HepG2 (cell line): ENCODE measurements at regions not wholly inside any gene's neighbourhood (a gene's known extent, or its start where the extent isn't known, plus 50 kb on each side); places are given as distances from the start of the nearest gene placed in this dataset.

Experiments used
- ATAC-seq: fragments of 200-7000 bp; cut with Tn5 transposase; 3 replicates; pipeline ENCODE4 v1.9.1; 2020; ENCODE audit warnings: mild to moderate bottlenecking, moderate library complexity
- BruUV-seq: library from RNA; stranded (reverse); fragments of 400-500 nt; replicated peaks from 2 replicates; lab custom pipeline; 2021; lab: Mats Ljungman, UMichigan
- CTCF ChIA-PET: fragments of 300-600 bp; formaldehyde crosslinking; extraction: SDS; loops from one replicate; lab custom pipeline; 2021; ENCODE audit warnings: low total read pairs, inconsistent platforms, low intra/inter-chr PET ratio; lab: Yijun Ruan, JAX
- POLR2A ChIA-PET: fragments of 350-600 bp; sonication (Branson Sonifier 250); formaldehyde crosslinking; loops from one replicate; lab custom pipeline; 2020; ENCODE audit warnings: antibody characterized with exemption, inconsistent platforms; lab: Yijun Ruan, JAX
- DNase-seq: peaks from one replicate; pipeline ENCODE4 v3.0.0-alpha.2; 2015; ENCODE audit warnings: low spot score
- FAIRE-seq: peaks from 3 replicates; lab custom pipeline; 2011; peaks lifted over from hg19 to GRCh38; lab: Jason Lieb, UNC
- H2AFZ ChIP-seq: one replicate; pipeline ENCODE4 v1.6.1; 2011; ENCODE audit warnings: low read length, inconsistent platforms
- H3K27ac ChIP-seq: fragments of 300-600 bp; 3 replicates; pipeline ENCODE4 v1.8.0; 2011; ENCODE audit warnings: mixed run types, mild to moderate bottlenecking, mixed read lengths, low read length, inconsistent platforms; ENCODE audit not compliant: insufficient read depth; ENCODE audit errors: extremely low read length
- H3K27me3 ChIP-seq, 2 experiments: fragments of 200-600 bp in 1 of 2; 2 replicates in 1 of 2; 3 replicates in 1 of 2; pipeline versions ENCODE4 v1.6.0 to v1.8.0; 2011; ENCODE audit warnings: low read length in 2 of 2, mild to moderate bottlenecking in 2 of 2, moderate library complexity in 2 of 2, inconsistent platforms in 1 of 2; ENCODE audit not compliant: insufficient read depth in 2 of 2, control insufficient read depth in 1 of 2
- H3K36me3 ChIP-seq, 2 experiments: fragments of 200-600 bp in 1 of 2; replicated peaks in 1 of 2; 2 replicates in 1 of 2; 3 replicates in 1 of 2; pipeline versions ENCODE4 v1.5.1 to v1.8.0; 2011; ENCODE audit warnings: low read length in 2 of 2, inconsistent platforms in 1 of 2; ENCODE audit not compliant: insufficient read depth in 2 of 2, control insufficient read depth in 1 of 2
- H3K4me1 ChIP-seq: 2 replicates; pipeline ENCODE4 v1.5.1; 2012; ENCODE audit warnings: low read length, inconsistent platforms; ENCODE audit not compliant: insufficient read depth
- H3K4me2 ChIP-seq: 2 replicates; pipeline ENCODE4 v1.6.0; 2011; ENCODE audit warnings: low read depth, low read length, inconsistent platforms
- H3K4me3 ChIP-seq, 3 experiments: fragments of 200-600 bp in 1 of 3; sonication (generic), shearing (Covaris generic) in 1 of 3; replicated peaks in 1 of 3; 2 replicates each; pipeline ENCODE4 v1.5.1; 2011 to 2016; ENCODE audit warnings: low read length in 3 of 3, inconsistent platforms in 2 of 3, low read depth in 2 of 3, mild to moderate bottlenecking in 2 of 3, control low read depth in 1 of 3, mixed read lengths in 1 of 3; ENCODE audit not compliant: insufficient read depth in 1 of 3
- H3K79me2 ChIP-seq: one replicate; pipeline ENCODE4 v1.6.1; 2011; ENCODE audit warnings: low read length, inconsistent platforms; ENCODE audit not compliant: insufficient read depth
- H3K9ac ChIP-seq: 2 replicates; pipeline ENCODE4 v1.6.0; 2011; ENCODE audit warnings: mild to moderate bottlenecking, low read depth, low read length, inconsistent platforms; ENCODE audit not compliant: insufficient read depth
- H3K9me3 ChIP-seq: 2 replicates; pipeline ENCODE4 v1.5.1; 2012; ENCODE audit warnings: mild to moderate bottlenecking, low read length
- H4K20me1 ChIP-seq: 2 replicates; pipeline ENCODE4 v1.6.0; 2011; ENCODE audit warnings: inconsistent platforms, mild to moderate bottlenecking, low read length, moderate library complexity; ENCODE audit not compliant: insufficient read depth
- BORCS8-MEF2B ChIP-seq: sonication (generic); formaldehyde crosslinking; IDR thresholded peaks from 2 replicates; pipeline ENCODE4 v1.8.0; 2022; ENCODE audit warnings: mild to moderate bottlenecking, missing genetic modification reagents
- EZH2 ChIP-seq: conservative IDR thresholded peaks from 2 replicates; pipeline ENCODE4 v1.6.1; 2012; ENCODE audit warnings: mild to moderate bottlenecking, low read depth, low read length, moderate library complexity
- ISX ChIP-seq: sonication (generic); formaldehyde crosslinking; conservative IDR thresholded peaks from 2 replicates; pipeline ENCODE4 v1.5.0; 2020; ENCODE audit warnings: missing genetic modification reagents
- LBX2 ChIP-seq: sonication (generic); formaldehyde crosslinking; IDR thresholded peaks from 2 replicates; pipeline ENCODE4 v1.5.0; 2020; ENCODE audit warnings: missing genetic modification reagents, mild to moderate bottlenecking, borderline replicate concordance
- RAD51 ChIP-seq: fragments of 450-650 bp; IDR thresholded peaks from 2 replicates; pipeline ENCODE4 v1.6.1; 2016; ENCODE audit warnings: borderline replicate concordance
- SMYD3 ChIP-seq: sonication (generic); formaldehyde crosslinking; IDR thresholded peaks from 2 replicates; pipeline ENCODE4 v1.8.1; 2023; ENCODE audit warnings: mild to moderate bottlenecking, missing genetic modification reagents
- U2AF2 ChIP-seq: fragments of 200-400 bp; formaldehyde crosslinking; IDR thresholded peaks from 2 replicates; pipeline ENCODE4 v1.6.1; 2017; ENCODE audit warnings: low read depth, mild to moderate bottlenecking, low read length
- ZBTB14 ChIP-seq: sonication (generic); formaldehyde crosslinking; IDR thresholded peaks from 2 replicates; pipeline ENCODE4 v1.4.0; 2020; ENCODE audit warnings: missing genetic modification reagents
- ZNF235 ChIP-seq: sonication (generic); formaldehyde crosslinking; IDR thresholded peaks from 2 replicates; pipeline ENCODE4 v1.8.1; 2023; ENCODE audit warnings: mild to moderate bottlenecking, missing genetic modification reagents, borderline replicate concordance
- ZNF362 ChIP-seq: sonication (generic); formaldehyde crosslinking; IDR thresholded peaks from 2 replicates; pipeline ENCODE4 v1.4.0; 2020; ENCODE audit warnings: missing genetic modification reagents, mild to moderate bottlenecking, borderline replicate concordance
- ZNF607 ChIP-seq: sonication (generic); formaldehyde crosslinking; IDR thresholded peaks from 2 replicates; pipeline ENCODE4 v1.5.1; 2020; ENCODE audit warnings: missing genetic modification reagents, mild to moderate bottlenecking, borderline replicate concordance
- ZSCAN9 ChIP-seq: IDR thresholded peaks from 2 replicates; pipeline ENCODE4 v1.6.1; 2016; ENCODE audit warnings: borderline replicate concordance
- WGBS: methylation state at CpG from one replicate; pipeline ENCODE4 v1.1.6; 2017; ENCODE audit warnings: low lambda C conversion rate; 5-methylcytosine and 5-hydroxymethylcytosine counted together
- in situ Hi-C: cut with HindIII; loops from 2 replicates; pipeline ENCODE4 v1.10.0; 2017; ENCODE audit warnings: low pct_unique_long_range_greater_than_20kb; ENCODE audit not compliant: extremely low pct_ligation_motif_present
- intact Hi-C: fragments of 100-400 bp; cut with micrococcal nuclease; formaldehyde crosslinking; loops from one replicate; pipeline ENCODE4 v1.10.0; 2022; ENCODE audit not compliant: unreplicated experiment
- TF ChIP-seq, protein P1 (sequence below): sonication (generic); formaldehyde crosslinking; IDR thresholded peaks from 2 replicates; pipeline ENCODE4 v1.5.0; 2020; ENCODE audit warnings: missing genetic modification reagents
- TF ChIP-seq, protein P2 (sequence below): sonication (generic); formaldehyde crosslinking; IDR thresholded peaks from 2 replicates; pipeline ENCODE4 v1.8.1; 2023; ENCODE audit warnings: missing genetic modification reagents, inconsistent platforms, borderline replicate concordance
- TF ChIP-seq, protein P3 (sequence below): sonication (generic); formaldehyde crosslinking; IDR thresholded peaks from 2 replicates; pipeline ENCODE4 v1.5.0; 2020; ENCODE audit warnings: missing genetic modification reagents
- TF ChIP-seq, protein P4 (sequence below): sonication (generic); formaldehyde crosslinking; IDR thresholded peaks from 2 replicates; pipeline ENCODE4 v1.5.1; 2020; ENCODE audit warnings: missing genetic modification reagents, mild to moderate bottlenecking, borderline replicate concordance

DNA sequence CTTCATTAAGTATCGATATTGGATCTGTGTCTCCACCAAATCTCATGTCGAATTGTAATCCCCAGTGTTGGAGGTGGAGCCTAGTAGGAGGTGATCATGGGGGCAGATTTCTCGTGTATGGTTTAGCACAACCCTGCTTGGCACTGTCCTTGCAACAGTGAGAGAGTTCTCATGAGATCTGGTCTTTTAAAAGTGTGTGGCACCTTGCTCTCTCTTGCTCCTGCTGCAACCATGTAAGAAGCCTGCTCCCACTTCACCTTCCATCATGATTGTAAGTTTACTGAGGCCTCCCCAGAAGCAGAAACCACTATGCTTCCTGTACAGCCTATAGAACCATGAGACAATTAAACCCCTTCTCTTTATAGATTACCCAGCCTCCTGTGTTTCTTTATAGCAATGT, 424.4 kb downstream of the NPHP4 start:
- DNase-seq, result no peak
- ChIA-PET CTCF (no interaction called here), POLR2A (no interaction called here)
- Histone ChIP-seq H3K27ac (no peak overlapping the region), H3K27me3 (no peaks in the 10 kb centered on the region; a peak in 1 of 5 replicates), H3K36me3 (no peaks in the 10 kb centered on the region), H3K4me2 (no peak overlapping the region), H2AFZ (no peak overlapping the region), H3K4me1 (no peaks in the 10 kb centered on the region), H3K9me3 (peaks cover 15% of the 10 kb centered on the region), H4K20me1 (no peaks in the 10 kb centered on the region), H3K4me3 (no peak overlapping the region), H3K9ac (no peak overlapping the region), H3K79me2 (no peaks in the 10 kb centered on the region)
- in situ Hi-C loops (no loop called here), intact Hi-C loops (no loop called here)
- 0% methylated on average over 3 of the region's 3 CpGs for WGBS
- BruUV-seq, result no TSS peak
- ATAC-seq, result no peak
- no peak for FAIRE-seq
- TF ChIP-seq EZH2 (no peak), LBX2 (CRISPR knock-in tag) (no peak), ISX (CRISPR knock-in tag) (no peak), ZBTB14 (CRISPR knock-in tag) (no peak), ZNF607 (CRISPR knock-in tag) (no peak), ZSCAN9 (CRISPR knock-in tag) (no peak), ZNF362 (CRISPR knock-in tag) (no peak), U2AF2 (no peak), RAD51 (no peak), BORCS8-MEF2B (no peak), ZNF235 (no peak), SMYD3 (CRISPR knock-in tag) (no peak)
- TF ChIP-seq, protein P1, sequence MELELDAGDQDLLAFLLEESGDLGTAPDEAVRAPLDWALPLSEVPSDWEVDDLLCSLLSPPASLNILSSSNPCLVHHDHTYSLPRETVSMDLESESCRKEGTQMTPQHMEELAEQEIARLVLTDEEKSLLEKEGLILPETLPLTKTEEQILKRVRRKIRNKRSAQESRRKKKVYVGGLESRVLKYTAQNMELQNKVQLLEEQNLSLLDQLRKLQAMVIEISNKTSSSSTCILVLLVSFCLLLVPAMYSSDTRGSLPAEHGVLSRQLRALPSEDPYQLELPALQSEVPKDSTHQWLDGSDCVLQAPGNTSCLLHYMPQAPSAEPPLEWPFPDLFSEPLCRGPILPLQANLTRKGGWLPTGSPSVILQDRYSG (CRISPR knock-in tag), result no peak
- TF ChIP-seq, protein P2, sequence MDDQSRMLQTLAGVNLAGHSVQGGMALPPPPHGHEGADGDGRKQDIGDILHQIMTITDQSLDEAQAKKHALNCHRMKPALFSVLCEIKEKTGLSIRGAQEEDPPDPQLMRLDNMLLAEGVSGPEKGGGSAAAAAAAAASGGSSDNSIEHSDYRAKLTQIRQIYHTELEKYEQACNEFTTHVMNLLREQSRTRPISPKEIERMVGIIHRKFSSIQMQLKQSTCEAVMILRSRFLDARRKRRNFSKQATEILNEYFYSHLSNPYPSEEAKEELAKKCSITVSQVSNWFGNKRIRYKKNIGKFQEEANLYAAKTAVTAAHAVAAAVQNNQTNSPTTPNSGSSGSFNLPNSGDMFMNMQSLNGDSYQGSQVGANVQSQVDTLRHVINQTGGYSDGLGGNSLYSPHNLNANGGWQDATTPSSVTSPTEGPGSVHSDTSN (CRISPR knock-in tag), result no peak
- TF ChIP-seq, protein P3, sequence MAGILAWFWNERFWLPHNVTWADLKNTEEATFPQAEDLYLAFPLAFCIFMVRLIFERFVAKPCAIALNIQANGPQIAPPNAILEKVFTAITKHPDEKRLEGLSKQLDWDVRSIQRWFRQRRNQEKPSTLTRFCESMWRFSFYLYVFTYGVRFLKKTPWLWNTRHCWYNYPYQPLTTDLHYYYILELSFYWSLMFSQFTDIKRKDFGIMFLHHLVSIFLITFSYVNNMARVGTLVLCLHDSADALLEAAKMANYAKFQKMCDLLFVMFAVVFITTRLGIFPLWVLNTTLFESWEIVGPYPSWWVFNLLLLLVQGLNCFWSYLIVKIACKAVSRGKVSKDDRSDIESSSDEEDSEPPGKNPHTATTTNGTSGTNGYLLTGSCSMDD (CRISPR knock-in tag), result no peak
- TF ChIP-seq, protein P4, sequence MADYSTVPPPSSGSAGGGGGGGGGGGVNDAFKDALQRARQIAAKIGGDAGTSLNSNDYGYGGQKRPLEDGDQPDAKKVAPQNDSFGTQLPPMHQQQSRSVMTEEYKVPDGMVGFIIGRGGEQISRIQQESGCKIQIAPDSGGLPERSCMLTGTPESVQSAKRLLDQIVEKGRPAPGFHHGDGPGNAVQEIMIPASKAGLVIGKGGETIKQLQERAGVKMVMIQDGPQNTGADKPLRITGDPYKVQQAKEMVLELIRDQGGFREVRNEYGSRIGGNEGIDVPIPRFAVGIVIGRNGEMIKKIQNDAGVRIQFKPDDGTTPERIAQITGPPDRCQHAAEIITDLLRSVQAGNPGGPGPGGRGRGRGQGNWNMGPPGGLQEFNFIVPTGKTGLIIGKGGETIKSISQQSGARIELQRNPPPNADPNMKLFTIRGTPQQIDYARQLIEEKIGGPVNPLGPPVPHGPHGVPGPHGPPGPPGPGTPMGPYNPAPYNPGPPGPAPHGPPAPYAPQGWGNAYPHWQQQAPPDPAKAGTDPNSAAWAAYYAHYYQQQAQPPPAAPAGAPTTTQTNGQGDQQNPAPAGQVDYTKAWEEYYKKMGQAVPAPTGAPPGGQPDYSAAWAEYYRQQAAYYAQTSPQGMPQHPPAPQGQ, result no peak
